Activated naive CD4-positive, alpha-beta T cell treated with anti-CD3 and anti-CD28 coated beads, Interleukin-2, amount 50 U/mL, for 72 hours (primary cell): ENCODE measurements at regions not wholly inside any gene's neighbourhood (a gene's known extent, or its start where the extent isn't known, plus 50 kb on each side); places are given as distances from the start of the nearest gene placed in this dataset.

Experiments
- ATAC-seq, 2 donors: fragments of 150-1000 bp; cut with Tn5 transposase; 2 replicates each; pipeline ENCODE4 v1.10.0; 2021; ENCODE audit warnings: mild to moderate bottlenecking in 2 of 2, moderate library complexity in 2 of 2
- DNase-seq, 2 donors: peaks; one replicate each; pipeline ENCODE4 v3.0.0; 2021 to 2022; ENCODE audit warnings: low spot score in 2 of 2
- H3K27ac Mint-ChIP-seq, 2 donors: one replicate each; pipeline ENCODE4 v1.8.0; 2022; ENCODE audit warnings: mild to moderate bottlenecking in 2 of 2, mixed read lengths in 2 of 2
- H3K36me3 Mint-ChIP-seq, 2 donors: one replicate each; pipeline ENCODE4 v1.8.0; 2022; ENCODE audit warnings: mixed read lengths in 2 of 2
- H3K9me3 Mint-ChIP-seq, 2 donors: one replicate each; pipeline ENCODE4 v1.8.0; 2022; ENCODE audit warnings: mixed read lengths in 2 of 2

GRCh38 chr13:53137779-53138178, 109.2 kb downstream of the OLFM4 start:
- no peaks in the 10 kb centered on the region for H3K36me3 Mint-ChIP-seq
- H3K27ac Mint-ChIP-seq = no peak overlapping the region
- ATAC-seq (no peak), DNase-seq (no peak)
- peaks cover 0 to 2% of the 10 kb centered on the region in 2 donors for H3K9me3 Mint-ChIP-seq

DNA sequence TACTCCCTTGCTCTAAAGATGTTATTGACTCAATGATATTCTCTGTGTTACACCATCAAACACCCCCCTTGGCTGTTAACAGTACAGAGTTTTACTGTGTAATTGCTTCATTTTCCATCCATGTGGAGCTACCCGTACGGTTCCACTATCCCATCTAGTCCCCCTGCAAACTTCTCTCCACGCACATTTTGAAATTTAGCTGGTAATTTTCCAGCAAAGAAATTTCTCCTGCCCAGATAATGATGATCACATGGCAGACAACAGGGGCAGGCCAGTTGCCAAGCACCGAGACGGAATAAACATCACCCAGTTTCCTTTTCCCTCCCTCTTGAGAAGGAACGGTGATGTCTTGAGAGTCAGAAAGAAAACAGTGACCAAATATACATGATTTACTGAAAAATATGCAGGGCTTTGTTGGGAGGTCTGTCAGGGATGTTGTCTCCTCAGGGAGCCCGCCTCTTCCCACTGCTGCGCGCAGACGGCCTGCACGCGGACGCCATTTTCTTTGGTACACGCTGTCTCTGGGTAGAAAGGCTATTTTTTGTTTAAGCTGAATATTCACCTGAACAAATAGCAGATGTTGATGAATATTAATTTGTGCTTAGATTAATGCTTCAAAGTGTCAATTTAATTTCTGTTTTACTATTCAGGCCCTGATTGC, 109.9 kb downstream of the OLFM4 start:
- Mint-ChIP-seq H3K27ac (no peak overlapping the region), H3K36me3 (no peaks in the 10 kb centered on the region), H3K9me3 (peaks cover 0 to 2% of the 10 kb centered on the region in 2 donors)
- ATAC-seq = no peak
- no peak for DNase-seq

- no peak for DNase-seq
- no peak overlapping the region for H3K27ac Mint-ChIP-seq
- peaks cover 0 to 2% of the 10 kb centered on the region in 2 donors for H3K9me3 Mint-ChIP-seq
Measured at GRCh38 chr13:53141336-53141735, 112.7 kb downstream of the OLFM4 start.

GRCh38 chr13:53142306-53142705, 113.7 kb downstream of the OLFM4 start:
- Mint-ChIP-seq H3K36me3 (no peaks in the 10 kb centered on the region), H3K27ac (no peak overlapping the region), H3K9me3 (peaks cover 0 to 2% of the 10 kb centered on the region in 2 donors)
- DNase-seq = no peak
- ATAC-seq = no peak

More at GRCh38 chr13:53141336-53141735, 112.7 kb downstream of the OLFM4 start:
- ATAC-seq = no peak
- H3K36me3 Mint-ChIP-seq = no peaks in the 10 kb centered on the region

GRCh38 chr13:53143757-53144339, 115.2 kb downstream of the OLFM4 start:
- no peak for DNase-seq
- no peak overlapping the region for H3K27ac Mint-ChIP-seq
- ATAC-seq = no peak
- H3K9me3 Mint-ChIP-seq = no peaks in the 10 kb centered on the region
- no peaks in the 10 kb centered on the region for H3K36me3 Mint-ChIP-seq

GRCh38 chr13:53144826-53145225, 116.2 kb downstream of the OLFM4 start:
- DNase-seq (no peak), ATAC-seq (no peak)
- Mint-ChIP-seq H3K27ac (no peak overlapping the region), H3K9me3 (no peaks in the 10 kb centered on the region), H3K36me3 (no peaks in the 10 kb centered on the region)

DNA sequence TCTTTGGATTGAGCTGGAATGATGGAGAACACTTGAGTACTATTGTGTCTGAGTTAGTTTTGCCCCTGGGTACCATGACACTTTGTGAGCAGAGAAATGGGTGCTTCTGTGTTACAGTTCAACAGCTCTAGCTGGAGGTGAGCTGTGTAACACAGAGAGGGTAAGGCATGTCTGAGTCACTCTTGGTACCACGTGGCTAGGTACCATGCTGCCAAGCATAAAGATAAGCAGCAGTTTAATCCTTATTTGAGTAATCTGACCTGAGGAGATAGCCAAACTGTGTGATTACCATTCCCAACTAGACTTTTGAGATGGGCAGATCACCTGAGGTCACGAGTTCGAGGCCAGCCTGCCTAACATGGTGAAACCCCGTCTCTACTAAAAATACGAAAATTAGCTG, 122.0 kb downstream of the OLFM4 start:
- no peak overlapping the region for H3K27ac Mint-ChIP-seq
- ATAC-seq (no peak), DNase-seq (no peak)
- H3K9me3 Mint-ChIP-seq = no peaks in the 10 kb centered on the region
- no peaks in the 10 kb centered on the region for H3K36me3 Mint-ChIP-seq

GRCh38 chr13:53151336-53152056, 122.9 kb downstream of the OLFM4 start:
- no peaks in the 10 kb centered on the region for H3K36me3 Mint-ChIP-seq
- DNase-seq (peak; percentile 45 to 55), ATAC-seq (peak; percentile 98)
- peak overlapping the region in 1 of 2 donors; percentile 6 for H3K27ac Mint-ChIP-seq
- no peaks in the 10 kb centered on the region for H3K9me3 Mint-ChIP-seq

DNA sequence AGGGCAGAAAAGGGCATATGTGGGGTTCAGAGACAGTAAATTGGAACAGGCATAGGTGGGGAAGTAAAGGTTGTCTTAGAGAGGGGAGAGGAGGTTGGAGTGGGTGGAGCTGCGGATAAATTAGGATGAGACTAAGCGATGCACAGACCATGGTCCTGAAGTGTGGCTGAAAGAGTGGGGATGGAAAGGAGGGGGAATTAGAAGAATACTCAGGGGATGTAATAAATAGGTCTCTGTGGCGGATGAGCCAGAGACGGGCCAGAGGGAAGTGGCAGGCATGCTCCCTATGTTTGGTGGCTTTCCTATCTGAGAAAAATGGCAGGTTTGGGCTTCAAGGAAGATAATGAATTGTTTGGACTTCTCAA, 123.4 kb downstream of the OLFM4 start:
- no peaks in the 10 kb centered on the region for H3K36me3 Mint-ChIP-seq
- no peaks in the 10 kb centered on the region for H3K9me3 Mint-ChIP-seq
- ATAC-seq (no peak), DNase-seq (no peak)
- H3K27ac Mint-ChIP-seq = peak overlapping the region in 1 of 2 donors; percentile 6

GRCh38 chr13:53158201-53158600, 129.6 kb downstream of the OLFM4 start:
- no peak for DNase-seq
- H3K9me3 Mint-ChIP-seq = peaks cover 0 to 4% of the 10 kb centered on the region in 2 donors
- ATAC-seq = no peak
- H3K27ac Mint-ChIP-seq = no peak overlapping the region
- H3K36me3 Mint-ChIP-seq = no peaks in the 10 kb centered on the region

GRCh38 chr13:53159431-53159830, 130.8 kb downstream of the OLFM4 start:
- H3K27ac Mint-ChIP-seq = no peak overlapping the region
- ATAC-seq = no peak
- H3K9me3 Mint-ChIP-seq = peaks cover 0 to 8% of the 10 kb centered on the region in 2 donors
- no peaks in the 10 kb centered on the region for H3K36me3 Mint-ChIP-seq
- no peak for DNase-seq

GRCh38 chr13:53160211-53160610, 131.6 kb downstream of the OLFM4 start:
- no peak for DNase-seq
- Mint-ChIP-seq H3K9me3 (peaks cover 0 to 8% of the 10 kb centered on the region in 2 donors), H3K36me3 (no peaks in the 10 kb centered on the region), H3K27ac (no peak overlapping the region)
- ATAC-seq = no peak

GRCh38 chr13:53161251-53161650, 132.6 kb downstream of the OLFM4 start:
- no peak for ATAC-seq
- no peaks in the 10 kb centered on the region for H3K36me3 Mint-ChIP-seq

DNA sequence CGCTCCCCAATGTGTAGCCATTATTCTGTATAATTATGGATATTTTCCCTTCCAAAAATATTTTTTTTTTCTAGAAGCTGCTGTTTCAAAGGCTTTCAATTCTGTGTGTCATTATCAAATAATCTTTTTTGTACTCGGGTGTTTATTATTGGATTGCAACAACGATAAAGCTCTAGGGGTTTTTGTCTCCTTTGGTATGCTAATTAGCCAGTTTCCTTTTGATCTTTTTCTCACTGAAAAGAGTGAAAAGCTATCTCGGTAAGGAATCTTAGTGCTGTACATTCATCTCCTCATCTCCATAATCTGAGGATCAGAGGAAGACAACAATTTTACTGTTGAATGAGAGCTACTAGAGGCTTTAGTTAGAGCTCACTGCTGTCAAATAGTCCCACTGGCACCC, 136.6 kb downstream of the OLFM4 start:
- DNase-seq (no peak), ATAC-seq (no peak)
- H3K9me3 Mint-ChIP-seq = peaks cover 0 to 11% of the 10 kb centered on the region in 2 donors
- no peak overlapping the region for H3K27ac Mint-ChIP-seq
- no peaks in the 10 kb centered on the region for H3K36me3 Mint-ChIP-seq

More at GRCh38 chr13:53161251-53161650, 132.6 kb downstream of the OLFM4 start:
- Mint-ChIP-seq H3K9me3 (peaks cover 0 to 10% of the 10 kb centered on the region in 2 donors), H3K27ac (no peak overlapping the region)
- no peak for DNase-seq

- no peak overlapping the region for H3K27ac Mint-ChIP-seq
- ATAC-seq (no peak), DNase-seq (no peak)
- peaks cover 0 to 11% of the 10 kb centered on the region in 2 donors for H3K9me3 Mint-ChIP-seq
- no peaks in the 10 kb centered on the region for H3K36me3 Mint-ChIP-seq
Measured at GRCh38 chr13:53167561-53167960, 138.9 kb downstream of the OLFM4 start.

DNA sequence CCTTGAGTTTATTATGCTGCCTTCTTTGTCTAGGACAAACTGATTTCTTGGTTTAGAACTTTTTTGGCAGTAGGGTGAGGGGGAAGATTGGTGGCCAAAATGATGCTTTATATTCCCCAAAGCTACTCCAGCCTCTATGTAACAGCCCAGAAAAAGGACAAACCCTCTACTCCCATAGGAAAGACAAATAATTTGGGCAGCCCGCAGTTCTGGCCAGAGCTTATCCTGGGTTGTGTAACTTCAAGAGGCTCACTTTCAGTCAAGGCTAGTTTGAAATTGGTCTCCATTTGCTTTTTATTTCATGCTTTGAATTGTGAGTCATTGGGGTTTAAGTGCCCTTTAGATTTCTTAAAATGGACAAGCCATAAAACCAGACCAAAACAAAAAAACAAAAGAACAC, 142.3 kb downstream of the OLFM4 start:
- DNase-seq = no peak
- peaks cover 5 to 8% of the 10 kb centered on the region in 2 donors for H3K36me3 Mint-ChIP-seq
- ATAC-seq = no peak
- no peak overlapping the region for H3K27ac Mint-ChIP-seq
- H3K9me3 Mint-ChIP-seq = peaks cover 11% of the 10 kb centered on the region in 2 donors

- ATAC-seq (no peak), DNase-seq (no peak)
- Mint-ChIP-seq H3K36me3 (peaks cover 5 to 8% of the 10 kb centered on the region in 2 donors), H3K27ac (no peak overlapping the region), H3K9me3 (peaks cover 7 to 11% of the 10 kb centered on the region in 2 donors)
Measured at GRCh38 chr13:53174545-53174944, 145.9 kb downstream of the OLFM4 start.
